ENCODE measurements at regions not wholly inside any gene's neighbourhood (a gene's known extent, or its start where the extent isn't known, plus 50 kb on each side); places are given as distances from the start of the nearest gene placed in this dataset.

DNA sequence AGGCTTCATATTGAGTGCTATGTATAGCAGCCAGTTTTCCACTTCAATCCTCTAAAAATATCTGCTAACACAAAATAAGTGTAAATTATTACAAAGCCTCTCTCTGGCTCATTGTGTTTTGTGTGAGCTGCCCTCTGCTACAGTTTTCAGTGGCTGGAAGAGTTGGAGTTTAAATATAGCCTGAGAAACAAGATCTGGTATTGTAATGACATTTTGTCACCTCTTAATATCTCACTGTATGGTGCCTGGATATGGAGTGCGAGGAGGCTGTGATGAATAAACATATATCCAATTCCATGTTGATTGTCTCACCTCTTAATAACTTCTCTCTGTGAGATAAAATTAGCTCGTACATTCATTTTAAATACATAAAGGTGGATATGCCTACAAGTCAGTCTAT, 269.7 kb downstream of the FLRT2 start:
- TF ChIP-seq POLR2A (IDR thresholded peaks at IDR 0.05) (no peak), CTCF (IDR thresholded peaks at IDR 0.05) (no peak), EP300 (IDR thresholded peaks at IDR 0.05) (no peak)
